RWPE2 (cell line): ENCODE measurements at regions not wholly inside any gene's neighbourhood (a gene's known extent, or its start where the extent isn't known, plus 50 kb on each side); places are given as distances from the start of the nearest gene placed in this dataset.

Experiments used
- ATAC-seq: fragments of 200-7000 bp; cut with Tn5 transposase; 3 replicates; pipeline ENCODE4 v1.9.1; 2021; ENCODE audit warnings: low read depth
- DNase-seq: peaks from one replicate; pipeline ENCODE4 v3.0.0-alpha.2; 2020; ENCODE audit warnings: low spot score
- H3K27ac ChIP-seq: fragments of 450-650 bp; 2 replicates; pipeline ENCODE4 v1.5.1; 2017; ENCODE audit warnings: mild to moderate bottlenecking; ENCODE audit not compliant: poor library complexity, severe bottlenecking
- H3K27me3 ChIP-seq: fragments of 250-450 bp; sonication (Bioruptor Pico); 2 replicates; pipeline ENCODE4 v1.5.1; 2021; ENCODE audit warnings: mild to moderate bottlenecking, moderate library complexity; ENCODE audit not compliant: insufficient read depth, poor library complexity, severe bottlenecking
- H3K36me3 ChIP-seq: fragments of 250-450 bp; sonication (Bioruptor Pico); 2 replicates; pipeline ENCODE4 v1.5.1; 2020; ENCODE audit warnings: low read depth, mild to moderate bottlenecking, moderate library complexity
- H3K4me1 ChIP-seq: fragments of 250-450 bp; sonication (Bioruptor Pico); 2 replicates; pipeline ENCODE4 v1.5.1; 2021; ENCODE audit warnings: mild to moderate bottlenecking, moderate library complexity; ENCODE audit not compliant: insufficient read depth, poor library complexity, severe bottlenecking
- H3K4me3 ChIP-seq: fragments of 250-450 bp; sonication (Bioruptor Pico); 2 replicates; pipeline ENCODE4 v1.5.1; 2021; ENCODE audit warnings: mild to moderate bottlenecking, moderate library complexity; ENCODE audit not compliant: severe bottlenecking
- H3K9me3 ChIP-seq: fragments of 250-450 bp; sonication (Bioruptor Pico); 2 replicates; pipeline ENCODE4 v1.5.1; 2021; ENCODE audit warnings: mild to moderate bottlenecking, moderate library complexity; ENCODE audit not compliant: severe bottlenecking
- TF ChIP-seq, protein P1 (sequence below): fragments of 450-650 bp; IDR thresholded peaks from one replicate; pipeline ENCODE4 v1.5.1; 2017; ENCODE audit warnings: mild to moderate bottlenecking, moderate library complexity; ENCODE audit not compliant: poor library complexity, severe bottlenecking

DNA sequence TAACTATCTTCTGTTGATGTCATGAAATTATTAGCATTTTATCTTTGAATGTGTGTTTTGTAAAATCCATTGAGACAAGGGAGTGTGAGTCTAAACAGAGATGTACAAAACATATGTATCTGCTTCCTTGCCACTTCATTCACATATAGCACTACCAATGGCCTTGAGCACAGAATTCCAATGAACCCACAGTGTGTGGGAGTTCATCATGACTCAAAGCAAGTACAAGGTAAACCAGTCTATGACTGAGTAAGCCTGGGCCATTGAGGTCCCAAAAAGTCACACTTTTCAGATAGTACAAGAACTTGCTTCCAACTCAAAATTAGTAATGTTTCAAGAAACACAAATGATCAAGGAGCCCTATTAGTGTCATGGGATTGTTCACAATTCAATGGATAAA, 218.6 kb downstream of the MANEA start:
- H3K9me3 ChIP-seq: no peaks in the 10 kb centered on the region
- TF ChIP-seq, protein P1, sequence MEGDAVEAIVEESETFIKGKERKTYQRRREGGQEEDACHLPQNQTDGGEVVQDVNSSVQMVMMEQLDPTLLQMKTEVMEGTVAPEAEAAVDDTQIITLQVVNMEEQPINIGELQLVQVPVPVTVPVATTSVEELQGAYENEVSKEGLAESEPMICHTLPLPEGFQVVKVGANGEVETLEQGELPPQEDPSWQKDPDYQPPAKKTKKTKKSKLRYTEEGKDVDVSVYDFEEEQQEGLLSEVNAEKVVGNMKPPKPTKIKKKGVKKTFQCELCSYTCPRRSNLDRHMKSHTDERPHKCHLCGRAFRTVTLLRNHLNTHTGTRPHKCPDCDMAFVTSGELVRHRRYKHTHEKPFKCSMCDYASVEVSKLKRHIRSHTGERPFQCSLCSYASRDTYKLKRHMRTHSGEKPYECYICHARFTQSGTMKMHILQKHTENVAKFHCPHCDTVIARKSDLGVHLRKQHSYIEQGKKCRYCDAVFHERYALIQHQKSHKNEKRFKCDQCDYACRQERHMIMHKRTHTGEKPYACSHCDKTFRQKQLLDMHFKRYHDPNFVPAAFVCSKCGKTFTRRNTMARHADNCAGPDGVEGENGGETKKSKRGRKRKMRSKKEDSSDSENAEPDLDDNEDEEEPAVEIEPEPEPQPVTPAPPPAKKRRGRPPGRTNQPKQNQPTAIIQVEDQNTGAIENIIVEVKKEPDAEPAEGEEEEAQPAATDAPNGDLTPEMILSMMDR: no peak
- H3K36me3 ChIP-seq: no peaks in the 10 kb centered on the region
- no peak overlapping the region for H3K27ac ChIP-seq
- no peak for DNase-seq
- H3K4me3 ChIP-seq: no peak overlapping the region
- no peaks in the 10 kb centered on the region for H3K27me3 ChIP-seq
- no peak for ATAC-seq
- H3K4me1 ChIP-seq: no peaks in the 10 kb centered on the region

DNA sequence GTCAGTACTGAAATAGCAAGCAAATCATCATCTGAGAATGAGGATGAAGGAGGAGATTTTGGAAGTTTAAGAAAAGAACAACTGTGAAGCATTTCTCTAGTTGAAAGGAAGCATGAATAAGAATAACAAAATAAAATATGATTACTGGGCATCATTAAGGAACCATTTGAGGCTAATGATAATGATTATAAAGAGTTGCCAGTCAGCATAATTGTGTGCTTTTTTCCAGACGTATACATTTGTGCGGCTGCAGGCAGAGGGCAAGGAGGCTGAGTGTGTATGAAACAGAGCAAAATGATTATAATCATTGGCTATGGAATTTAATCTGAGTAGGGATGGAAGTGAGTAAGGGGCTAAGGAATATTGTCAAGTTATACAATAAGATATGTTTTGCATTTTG, 218.7 kb upstream of the FUT9 start:
- H3K4me1 ChIP-seq: no peaks in the 10 kb centered on the region
- TF ChIP-seq, protein P1: no peak
- no peak for ATAC-seq

DNA sequence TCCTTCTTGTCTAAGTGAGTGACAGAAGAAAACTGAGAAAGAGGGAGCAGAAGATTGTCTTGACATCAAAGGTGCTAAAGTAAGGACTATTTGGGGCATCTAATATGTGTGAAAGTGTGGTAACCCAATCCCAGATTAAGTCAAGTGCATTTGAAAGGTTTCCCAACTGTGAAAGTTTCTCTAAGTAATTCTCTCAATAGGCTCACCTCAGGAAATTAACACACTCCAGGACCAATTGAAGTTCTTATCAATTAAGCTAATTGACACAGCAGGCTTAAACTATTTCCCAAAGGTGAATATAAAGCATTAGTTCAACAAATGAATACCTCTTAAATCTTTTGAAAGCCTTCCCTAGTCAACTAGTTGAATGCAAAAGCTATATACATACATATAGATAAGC, 212.8 kb upstream of the FUT9 start:
- ATAC-seq: no peak
- H3K4me3 ChIP-seq: no peak overlapping the region

More for the DNA sequence above, 218.7 kb upstream of the FUT9 start:
- no peak for DNase-seq
- no peaks in the 10 kb centered on the region for H3K9me3 ChIP-seq
- H3K27me3 ChIP-seq: no peaks in the 10 kb centered on the region
- no peaks in the 10 kb centered on the region for H3K36me3 ChIP-seq
- H3K4me3 ChIP-seq: no peak overlapping the region
- H3K27ac ChIP-seq: no peak overlapping the region

DNA sequence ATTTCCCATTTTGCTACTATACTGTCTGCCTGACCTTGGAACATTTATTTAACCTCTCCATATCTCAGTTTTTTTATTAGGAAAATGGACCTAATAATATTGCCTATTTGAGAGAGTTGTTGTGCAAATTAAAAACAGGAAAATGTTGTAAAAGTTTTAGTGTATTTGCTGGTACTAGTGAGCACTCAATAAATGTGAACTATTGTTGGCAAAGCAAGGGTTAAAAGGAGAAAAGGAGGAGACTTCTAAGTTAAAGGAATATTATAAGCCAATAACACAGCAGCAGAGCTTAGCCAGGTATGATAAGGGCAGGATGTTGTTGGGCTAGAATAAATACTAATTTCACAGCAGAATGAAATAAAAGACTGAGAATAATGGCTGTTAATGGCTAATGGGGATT, 211.9 kb upstream of the FUT9 start:
- no peaks in the 10 kb centered on the region for H3K4me1 ChIP-seq
- H3K27me3 ChIP-seq: no peaks in the 10 kb centered on the region
- no peaks in the 10 kb centered on the region for H3K36me3 ChIP-seq
- no peak overlapping the region for H3K27ac ChIP-seq
- ATAC-seq: no peak
- H3K9me3 ChIP-seq: no peaks in the 10 kb centered on the region
- TF ChIP-seq, protein P1: no peak
- no peak for DNase-seq
- no peak overlapping the region for H3K4me3 ChIP-seq

More for the DNA sequence above, 212.8 kb upstream of the FUT9 start:
- Histone ChIP-seq H3K36me3 (no peaks in the 10 kb centered on the region), H3K27me3 (no peaks in the 10 kb centered on the region), H3K9me3 (no peaks in the 10 kb centered on the region), H3K4me1 (no peaks in the 10 kb centered on the region), H3K27ac (no peak overlapping the region)
- DNase-seq: no peak
- TF ChIP-seq, protein P1: no peak

DNA sequence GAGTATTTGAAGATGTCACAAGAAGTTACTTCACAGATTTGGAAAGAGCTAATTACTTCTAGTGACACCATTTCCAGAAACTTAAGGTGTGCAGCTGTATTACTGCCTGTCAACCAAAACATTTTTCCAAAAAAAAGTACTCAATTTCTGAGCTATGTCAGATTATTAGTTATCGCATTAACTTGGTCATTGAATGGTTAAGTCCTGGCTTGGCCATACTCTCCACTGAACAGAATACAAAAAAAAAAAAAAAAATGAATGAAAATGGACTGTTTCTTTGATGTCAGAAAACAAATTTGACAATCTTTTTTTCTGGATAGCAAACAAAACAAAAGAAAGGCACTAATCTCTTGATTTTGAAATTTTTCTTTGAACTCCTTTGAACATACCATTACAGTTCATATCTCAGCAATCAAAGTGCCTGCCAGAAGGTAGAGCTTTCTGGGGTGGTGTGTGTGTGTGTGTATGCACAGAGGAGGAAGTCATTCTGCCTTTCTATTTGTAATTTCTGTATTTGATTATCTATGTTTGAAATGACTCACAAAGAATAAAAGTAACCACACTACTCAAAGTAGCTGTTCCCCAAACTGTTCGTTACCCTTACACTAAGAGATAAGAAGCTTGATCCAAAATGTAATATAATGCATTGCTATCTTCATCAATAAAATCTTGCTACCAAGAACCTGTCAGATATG, 210.8 kb upstream of the FUT9 start:
- Histone ChIP-seq H3K4me3 (no peak overlapping the region), H3K4me1 (no peaks in the 10 kb centered on the region), H3K27me3 (no peaks in the 10 kb centered on the region), H3K27ac (no peak overlapping the region), H3K9me3 (no peaks in the 10 kb centered on the region), H3K36me3 (no peaks in the 10 kb centered on the region)
- ATAC-seq: no peak
- DNase-seq: no peak
- TF ChIP-seq, protein P1: no peak
